Ureter (tissue), 1 donor: ENCODE measurements at regions not wholly inside any gene's neighbourhood (a gene's known extent, or its start where the extent isn't known, plus 50 kb on each side); places are given as distances from the start of the nearest gene placed in this dataset.

Experiments used
- DNase-seq: peaks from one replicate; pipeline ENCODE4 v3.0.0-alpha.2; 2020; ENCODE audit warnings: low spot score
- donor health status: DM: yes; HTN: yes; CAD: no.

- no peak for DNase-seq
Measured at GRCh38 chr5:174310706-174311105, 265.2 kb downstream of the NSG2 start.

GRCh38 chr5:174311121-174311520 is 265.6 kb downstream of the NSG2 start:
- no peak for DNase-seq

GRCh38 chr5:174311531-174312269 is 266.2 kb downstream of the NSG2 start:
- peak; percentile 62 for DNase-seq

GRCh38 chr5:174312270-174312617 is 266.7 kb downstream of the NSG2 start:
- no peak for DNase-seq

- DNase-seq, result no peak
Measured at GRCh38 chr5:174312641-174313040, 267.1 kb downstream of the NSG2 start.

- DNase-seq, result no peak
Measured at GRCh38 chr5:174313615-174314014, 268.1 kb downstream of the NSG2 start.

GRCh38 chr5:174314261-174314660 is 268.8 kb downstream of the NSG2 start:
- peak; percentile 28 for DNase-seq

- no peak for DNase-seq
Measured at GRCh38 chr5:174315471-174315870, 270.0 kb downstream of the NSG2 start.

- no peak for DNase-seq
Measured at GRCh38 chr5:174315871-174316270, 270.4 kb downstream of the NSG2 start.

GRCh38 chr5:174316326-174316725 is 270.8 kb downstream of the NSG2 start:
- no peak for DNase-seq

- DNase-seq, result no peak
Measured at GRCh38 chr5:174317256-174317894, 271.9 kb downstream of the NSG2 start.

- DNase-seq, result no peak
Measured at GRCh38 chr5:174318578-174318977, 273.1 kb downstream of the NSG2 start.

- DNase-seq, result no peak
Measured at GRCh38 chr5:174319551-174319950, 274.0 kb downstream of the NSG2 start.

GRCh38 chr5:174320051-174320450 is 274.5 kb downstream of the NSG2 start:
- no peak for DNase-seq

GRCh38 chr5:174323878-174324281 is 278.4 kb downstream of the NSG2 start:
- DNase-seq, result no peak

GRCh38 chr5:174324680-174325079 is 279.2 kb downstream of the NSG2 start:
- DNase-seq, result no peak

- no peak for DNase-seq
Measured at GRCh38 chr5:174325431-174325830, 279.9 kb downstream of the NSG2 start.

- DNase-seq, result no peak
Measured at GRCh38 chr5:174325961-174326360, 280.5 kb downstream of the NSG2 start.

- no peak for DNase-seq
Measured at GRCh38 chr5:174326372-174326771, 280.9 kb downstream of the NSG2 start.

- peak; percentile 61 for DNase-seq
Measured at GRCh38 chr5:174327317-174327864, 281.9 kb downstream of the NSG2 start.

GRCh38 chr5:174327896-174328295 is 282.4 kb downstream of the NSG2 start:
- DNase-seq, result no peak

GRCh38 chr5:174328631-174329299 is 283.3 kb downstream of the NSG2 start:
- no peak for DNase-seq

- no peak for DNase-seq
Measured at GRCh38 chr5:174329738-174330137, 284.2 kb downstream of the NSG2 start.
